Ishikawa (cell line): ENCODE measurements at regions not wholly inside any gene's neighbourhood (a gene's known extent, or its start where the extent isn't known, plus 50 kb on each side); places are given as distances from the start of the nearest gene placed in this dataset.
A peak's percentile ranks its signal among the peaks of the same experiment; 100 is the strongest.

Experiments used
- CEBPB ChIP-seq: IDR thresholded peaks from 2 replicates; pipeline ENCODE4 v1.6.1; 2012
- CREB1 ChIP-seq: IDR thresholded peaks from 2 replicates; pipeline ENCODE4 v1.6.1; 2012; ENCODE audit warnings: low read depth
- EGR1 ChIP-seq: IDR thresholded peaks from 2 replicates; pipeline ENCODE4 v1.6.1; 2012
- EP300 ChIP-seq: IDR thresholded peaks from 2 replicates; pipeline ENCODE4 v1.6.1; 2012; ENCODE audit warnings: borderline replicate concordance
- FOXM1 ChIP-seq: IDR thresholded peaks from 2 replicates; pipeline ENCODE4 v1.6.1; 2012; ENCODE audit warnings: low read depth, borderline replicate concordance
- MAX ChIP-seq: IDR thresholded peaks from 2 replicates; pipeline ENCODE4 v1.6.1; 2012
- NFIC ChIP-seq: IDR thresholded peaks from 2 replicates; pipeline ENCODE4 v1.6.1; 2012
- RAD21 ChIP-seq: IDR thresholded peaks from 2 replicates; pipeline ENCODE4 v1.6.1; 2012; ENCODE audit warnings: low read depth
- TAF1 ChIP-seq: IDR thresholded peaks from 2 replicates; pipeline ENCODE4 v1.6.1; 2012; ENCODE audit warnings: low read depth, mild to moderate bottlenecking
- TCF12 ChIP-seq: IDR thresholded peaks from 2 replicates; pipeline ENCODE4 v1.6.1; 2012; ENCODE audit warnings: low read depth
- TEAD4 ChIP-seq: IDR thresholded peaks from 2 replicates; pipeline ENCODE4 v1.6.1; 2012
- USF1 ChIP-seq: IDR thresholded peaks from 2 replicates; pipeline ENCODE4 v1.6.1; 2012
- YY1 ChIP-seq: IDR thresholded peaks from 2 replicates; pipeline ENCODE4 v1.6.1; 2012; ENCODE audit warnings: low read depth
- ZBTB7A ChIP-seq: IDR thresholded peaks from 2 replicates; pipeline ENCODE4 v1.6.1; 2012; ENCODE audit warnings: low read depth
- TF ChIP-seq, protein P1 (sequence below): IDR thresholded peaks from 2 replicates; pipeline ENCODE4 v1.6.1; 2012; ENCODE audit warnings: low read depth, mild to moderate bottlenecking

DNA sequence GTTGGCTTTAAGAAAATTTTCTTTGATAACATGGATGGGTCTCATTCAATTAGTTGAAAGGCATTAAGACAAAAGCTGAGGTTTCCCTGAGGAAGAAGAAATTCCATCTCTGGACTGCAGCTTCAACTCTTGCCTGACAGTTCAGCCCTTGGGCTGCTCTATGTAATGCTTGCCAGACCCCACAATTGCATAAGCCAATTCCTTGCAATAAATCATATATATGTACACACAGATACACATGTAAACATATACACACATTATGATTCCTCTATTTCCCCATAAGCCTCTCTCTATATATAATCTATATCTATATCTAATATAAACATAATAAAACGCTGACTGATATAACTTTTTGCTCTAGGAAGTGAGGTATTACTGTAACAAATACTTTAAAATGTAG lies 301.5 kb upstream of the PRMT6 start:
- no peak for TF ChIP-seq TEAD4
- TF ChIP-seq FOXM1: no peak
- TF ChIP-seq CREB1: no peak
- no peak for TF ChIP-seq NFIC
- TF ChIP-seq, protein P1, sequence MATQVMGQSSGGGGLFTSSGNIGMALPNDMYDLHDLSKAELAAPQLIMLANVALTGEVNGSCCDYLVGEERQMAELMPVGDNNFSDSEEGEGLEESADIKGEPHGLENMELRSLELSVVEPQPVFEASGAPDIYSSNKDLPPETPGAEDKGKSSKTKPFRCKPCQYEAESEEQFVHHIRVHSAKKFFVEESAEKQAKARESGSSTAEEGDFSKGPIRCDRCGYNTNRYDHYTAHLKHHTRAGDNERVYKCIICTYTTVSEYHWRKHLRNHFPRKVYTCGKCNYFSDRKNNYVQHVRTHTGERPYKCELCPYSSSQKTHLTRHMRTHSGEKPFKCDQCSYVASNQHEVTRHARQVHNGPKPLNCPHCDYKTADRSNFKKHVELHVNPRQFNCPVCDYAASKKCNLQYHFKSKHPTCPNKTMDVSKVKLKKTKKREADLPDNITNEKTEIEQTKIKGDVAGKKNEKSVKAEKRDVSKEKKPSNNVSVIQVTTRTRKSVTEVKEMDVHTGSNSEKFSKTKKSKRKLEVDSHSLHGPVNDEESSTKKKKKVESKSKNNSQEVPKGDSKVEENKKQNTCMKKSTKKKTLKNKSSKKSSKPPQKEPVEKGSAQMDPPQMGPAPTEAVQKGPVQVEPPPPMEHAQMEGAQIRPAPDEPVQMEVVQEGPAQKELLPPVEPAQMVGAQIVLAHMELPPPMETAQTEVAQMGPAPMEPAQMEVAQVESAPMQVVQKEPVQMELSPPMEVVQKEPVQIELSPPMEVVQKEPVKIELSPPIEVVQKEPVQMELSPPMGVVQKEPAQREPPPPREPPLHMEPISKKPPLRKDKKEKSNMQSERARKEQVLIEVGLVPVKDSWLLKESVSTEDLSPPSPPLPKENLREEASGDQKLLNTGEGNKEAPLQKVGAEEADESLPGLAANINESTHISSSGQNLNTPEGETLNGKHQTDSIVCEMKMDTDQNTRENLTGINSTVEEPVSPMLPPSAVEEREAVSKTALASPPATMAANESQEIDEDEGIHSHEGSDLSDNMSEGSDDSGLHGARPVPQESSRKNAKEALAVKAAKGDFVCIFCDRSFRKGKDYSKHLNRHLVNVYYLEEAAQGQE: no peak
- TF ChIP-seq TCF12: no peak
- no peak for TF ChIP-seq RAD21
- no peak for TF ChIP-seq EP300
- no peak for TF ChIP-seq YY1
- no peak for TF ChIP-seq EGR1
- TF ChIP-seq MAX: no peak
- no peak for TF ChIP-seq USF1
- TF ChIP-seq ZBTB7A: no peak

DNA sequence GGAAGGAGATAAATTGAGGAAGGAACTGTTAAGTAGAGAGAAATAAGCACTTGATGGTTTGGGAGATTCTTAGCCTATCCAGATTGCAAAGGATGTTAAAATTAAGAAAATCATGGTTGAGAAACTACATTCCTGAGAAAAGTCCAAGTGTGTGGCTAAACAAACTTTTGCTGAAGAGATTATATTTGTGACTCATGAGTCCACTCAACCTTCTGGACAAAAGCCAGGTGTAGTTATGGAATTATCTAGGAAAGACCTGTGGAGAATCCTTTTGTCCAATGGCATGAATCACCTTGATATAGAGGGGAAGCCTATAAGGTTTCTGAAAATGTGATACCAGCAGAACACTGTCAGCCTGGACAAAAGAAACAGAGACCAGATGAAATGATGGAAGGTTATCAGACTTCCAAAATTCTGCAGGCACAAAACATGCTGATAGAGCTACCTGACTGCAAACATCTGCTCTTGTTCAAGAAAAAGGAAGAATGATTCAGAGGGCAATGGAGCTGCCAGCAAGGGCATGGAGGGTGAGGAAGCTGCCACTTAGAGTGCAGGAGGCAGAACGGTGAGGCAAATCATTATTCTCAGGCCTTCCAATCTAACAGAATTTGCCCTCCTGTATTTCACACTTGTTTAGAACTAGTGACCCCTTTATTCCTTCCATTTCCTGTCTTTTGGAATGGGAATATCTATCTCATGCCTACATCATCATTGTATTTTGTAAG lies 300.6 kb upstream of the PRMT6 start:
- TF ChIP-seq TCF12 (no peak), TEAD4 (0 out of 2 replicates have a peak, but pooled peaks have one; percentile 14), TAF1 (no peak), EGR1 (no peak), RAD21 (no peak), NFIC (peak; percentile 76), ZBTB7A (no peak), YY1 (no peak), FOXM1 (no peak), CEBPB (no peak), MAX (no peak)

GRCh38 chr1:106756752-106757151 lies 299.7 kb upstream of the PRMT6 start:
- no peak for TF ChIP-seq TAF1

- TF ChIP-seq USF1: no peak
- TF ChIP-seq EP300: no peak
- no peak for TF ChIP-seq TAF1
- no peak for TF ChIP-seq ZBTB7A
- TF ChIP-seq EGR1: no peak
- TF ChIP-seq, protein P1: no peak
- no peak for TF ChIP-seq YY1
- TF ChIP-seq TCF12: no peak
- no peak for TF ChIP-seq NFIC
- no peak for TF ChIP-seq TEAD4
- TF ChIP-seq CREB1: no peak
- TF ChIP-seq RAD21: no peak
- no peak for TF ChIP-seq FOXM1
- TF ChIP-seq CEBPB: no peak
- TF ChIP-seq MAX: no peak
Observed at GRCh38 chr1:106768077-106768476, 288.4 kb upstream of the PRMT6 start.

DNA sequence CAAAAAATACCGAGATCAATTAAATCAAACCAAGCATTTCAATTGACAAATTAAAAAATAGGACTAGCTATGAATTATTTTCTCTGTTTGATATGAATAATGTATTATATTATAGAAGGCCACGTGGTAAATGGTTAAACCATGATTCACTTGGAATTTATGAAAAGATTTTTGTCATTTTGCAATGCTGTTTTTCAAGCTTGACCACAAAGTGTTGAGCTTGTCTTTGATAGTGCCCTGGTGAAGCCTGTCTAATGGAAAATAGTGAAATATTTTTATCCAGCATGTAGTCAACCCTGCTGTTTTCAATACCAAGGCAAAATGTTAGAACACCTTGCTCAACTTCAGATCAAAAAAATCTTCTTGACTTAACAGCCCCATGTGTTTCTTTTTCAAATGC lies 288.0 kb upstream of the PRMT6 start:
- TF ChIP-seq RAD21: no peak
- no peak for TF ChIP-seq TEAD4
- TF ChIP-seq TAF1: no peak
- no peak for TF ChIP-seq USF1

DNA sequence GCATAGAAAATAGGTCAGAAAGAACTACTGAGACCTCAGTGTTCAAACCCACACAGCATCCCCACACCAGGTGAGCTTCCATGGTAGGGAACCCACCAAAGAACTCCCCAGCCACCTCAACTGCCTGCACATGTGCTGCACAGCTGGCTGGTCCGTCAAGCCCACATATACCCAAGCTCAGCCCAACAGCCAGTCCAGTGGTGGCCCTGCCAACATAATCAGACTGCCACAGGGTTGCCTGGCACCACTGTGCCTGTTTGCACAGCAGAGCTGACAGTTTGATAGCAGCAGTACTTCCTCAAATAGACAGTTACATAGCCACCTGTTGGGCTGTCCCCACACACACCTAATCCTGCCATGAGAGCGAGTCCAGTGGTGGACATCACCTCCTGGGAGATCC lies 283.3 kb upstream of the PRMT6 start:
- TF ChIP-seq MAX (no peak), FOXM1 (no peak), EP300 (no peak), TCF12 (no peak), ZBTB7A (no peak), RAD21 (no peak), NFIC (no peak), CEBPB (no peak), CREB1 (no peak), EGR1 (no peak), TAF1 (no peak)
- TF ChIP-seq, protein P1: no peak
